ENCODE measurements at regions not wholly inside any gene's neighbourhood (a gene's known extent, or its start where the extent isn't known, plus 50 kb on each side); places are given as distances from the start of the nearest gene placed in this dataset.
A peak's percentile ranks its signal among the peaks of the same experiment; 100 is the strongest.

DNA sequence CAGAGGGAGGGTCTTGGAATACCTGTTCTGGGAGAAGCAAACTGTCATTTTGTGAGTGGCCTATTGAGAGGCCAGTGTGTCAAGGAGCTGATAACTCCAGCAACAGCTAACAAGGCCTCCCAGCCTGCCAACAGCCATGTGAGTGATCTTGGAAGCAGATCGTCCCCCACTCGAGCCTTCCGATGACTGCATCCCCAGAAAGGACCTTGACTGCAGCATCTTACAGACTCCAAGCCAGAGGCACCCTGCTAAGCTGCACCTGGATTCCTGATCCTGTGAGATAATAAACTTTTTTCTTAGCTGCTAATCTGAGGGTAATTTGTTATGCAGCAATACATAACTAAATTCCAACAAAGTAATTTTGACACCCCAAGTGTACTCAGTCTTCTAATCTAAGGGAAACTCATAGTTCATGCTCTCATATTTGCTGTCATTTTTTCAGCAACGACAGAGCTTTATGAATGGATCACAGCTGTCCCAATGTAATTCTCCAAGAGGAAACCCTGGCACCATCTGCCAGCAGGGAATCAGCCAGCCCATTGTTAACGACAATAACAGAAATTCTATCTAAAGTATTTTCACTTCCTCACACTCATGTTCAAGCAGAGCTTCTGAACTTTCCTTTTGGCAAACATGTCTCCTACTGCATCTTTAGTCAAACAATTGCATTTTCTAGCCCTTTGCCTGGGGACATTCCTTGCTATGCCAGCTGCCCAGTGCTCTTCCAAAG, 470.2 kb upstream of the BTBD3 start:
- TF ChIP-seq, protein P1, sequence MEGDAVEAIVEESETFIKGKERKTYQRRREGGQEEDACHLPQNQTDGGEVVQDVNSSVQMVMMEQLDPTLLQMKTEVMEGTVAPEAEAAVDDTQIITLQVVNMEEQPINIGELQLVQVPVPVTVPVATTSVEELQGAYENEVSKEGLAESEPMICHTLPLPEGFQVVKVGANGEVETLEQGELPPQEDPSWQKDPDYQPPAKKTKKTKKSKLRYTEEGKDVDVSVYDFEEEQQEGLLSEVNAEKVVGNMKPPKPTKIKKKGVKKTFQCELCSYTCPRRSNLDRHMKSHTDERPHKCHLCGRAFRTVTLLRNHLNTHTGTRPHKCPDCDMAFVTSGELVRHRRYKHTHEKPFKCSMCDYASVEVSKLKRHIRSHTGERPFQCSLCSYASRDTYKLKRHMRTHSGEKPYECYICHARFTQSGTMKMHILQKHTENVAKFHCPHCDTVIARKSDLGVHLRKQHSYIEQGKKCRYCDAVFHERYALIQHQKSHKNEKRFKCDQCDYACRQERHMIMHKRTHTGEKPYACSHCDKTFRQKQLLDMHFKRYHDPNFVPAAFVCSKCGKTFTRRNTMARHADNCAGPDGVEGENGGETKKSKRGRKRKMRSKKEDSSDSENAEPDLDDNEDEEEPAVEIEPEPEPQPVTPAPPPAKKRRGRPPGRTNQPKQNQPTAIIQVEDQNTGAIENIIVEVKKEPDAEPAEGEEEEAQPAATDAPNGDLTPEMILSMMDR (conservative IDR thresholded peaks at IDR 0.05) = no peak
- Mint-ChIP-seq H3K4me3 (no peak overlapping the region), H3K27ac (ENCODE audit: unreplicated experiment) (peak overlapping the region; percentile 59), H3K27me3 (ENCODE audit: low read depth) (no peaks in the 10 kb centered on the region), H3K4me1 (peaks cover 37% of the 10 kb centered on the region), H3K9me3 (peaks cover 3% of the 10 kb centered on the region), H3K36me3 (ENCODE audit: low read depth) (peaks cover 4% of the 10 kb centered on the region)
- no peak for DNase-seq (ENCODE audit: low read depth, low spot score)

DNA sequence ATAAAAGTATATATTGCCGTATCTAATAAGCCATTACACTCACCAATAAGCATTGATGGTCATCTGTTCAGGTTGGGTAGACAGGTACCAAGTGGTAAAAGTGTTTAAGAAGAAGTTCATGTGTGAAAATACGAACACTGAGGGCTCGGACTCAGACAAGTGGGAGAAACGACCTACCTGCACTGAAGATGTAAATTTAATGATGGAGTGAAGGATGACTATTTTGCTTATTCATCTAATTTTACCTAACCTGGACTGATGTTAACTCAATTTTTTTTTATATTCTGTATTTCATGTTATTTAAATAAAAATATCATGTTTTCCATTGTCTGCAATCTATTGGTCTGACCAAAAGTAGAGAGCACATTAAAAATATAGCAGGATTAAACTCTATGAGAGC, 469.1 kb upstream of the BTBD3 start:
- no peak for DNase-seq (ENCODE audit: low read depth, low spot score)
- H3K4me3 Mint-ChIP-seq = no peak overlapping the region
- peaks cover 37% of the 10 kb centered on the region for H3K4me1 Mint-ChIP-seq
- peaks cover 4% of the 10 kb centered on the region for H3K36me3 Mint-ChIP-seq (ENCODE audit: low read depth)
- TF ChIP-seq, protein P1 (conservative IDR thresholded peaks at IDR 0.05) = no peak
- H3K27me3 Mint-ChIP-seq (ENCODE audit: low read depth) = no peaks in the 10 kb centered on the region
- no peak overlapping the region for H3K27ac Mint-ChIP-seq (ENCODE audit: unreplicated experiment)
- peaks cover 3% of the 10 kb centered on the region for H3K9me3 Mint-ChIP-seq

DNA sequence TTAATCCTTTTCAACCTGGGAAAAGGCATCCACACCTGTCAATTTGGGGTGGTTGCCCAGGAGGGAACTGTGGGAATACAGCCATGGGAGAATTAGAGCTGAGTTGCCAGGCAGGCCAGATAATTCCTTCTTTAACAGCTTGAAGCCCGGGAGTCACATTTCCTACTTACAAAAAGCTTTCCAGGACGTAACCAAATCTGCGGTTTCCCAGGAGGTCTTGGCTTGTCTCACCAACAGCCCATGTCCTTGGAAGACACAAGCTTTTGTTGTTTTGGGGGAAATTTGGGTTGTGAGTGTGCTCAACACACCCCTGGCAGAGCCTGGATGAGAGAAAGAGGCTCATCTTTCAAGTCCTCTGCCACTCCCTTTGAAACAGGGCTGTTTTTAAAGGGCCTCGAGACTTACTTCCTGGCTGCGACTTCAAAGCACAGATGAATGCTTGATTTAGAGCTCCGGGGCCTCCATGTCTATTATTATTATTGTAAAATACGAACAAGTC, 465.9 kb upstream of the BTBD3 start:
- H3K9me3 Mint-ChIP-seq = peaks cover 3% of the 10 kb centered on the region
- H3K4me1 Mint-ChIP-seq = peaks cover 52% of the 10 kb centered on the region
- no peaks in the 10 kb centered on the region for H3K36me3 Mint-ChIP-seq (ENCODE audit: low read depth)
- TF ChIP-seq, protein P1 (conservative IDR thresholded peaks at IDR 0.05) = no peak
- DNase-seq (ENCODE audit: low read depth, low spot score) = no peak
- H3K27me3 Mint-ChIP-seq (ENCODE audit: low read depth) = no peaks in the 10 kb centered on the region
- peak overlapping the region; percentile 97 for H3K27ac Mint-ChIP-seq (ENCODE audit: unreplicated experiment)
- peak overlapping the region; percentile 47 for H3K4me3 Mint-ChIP-seq

DNA sequence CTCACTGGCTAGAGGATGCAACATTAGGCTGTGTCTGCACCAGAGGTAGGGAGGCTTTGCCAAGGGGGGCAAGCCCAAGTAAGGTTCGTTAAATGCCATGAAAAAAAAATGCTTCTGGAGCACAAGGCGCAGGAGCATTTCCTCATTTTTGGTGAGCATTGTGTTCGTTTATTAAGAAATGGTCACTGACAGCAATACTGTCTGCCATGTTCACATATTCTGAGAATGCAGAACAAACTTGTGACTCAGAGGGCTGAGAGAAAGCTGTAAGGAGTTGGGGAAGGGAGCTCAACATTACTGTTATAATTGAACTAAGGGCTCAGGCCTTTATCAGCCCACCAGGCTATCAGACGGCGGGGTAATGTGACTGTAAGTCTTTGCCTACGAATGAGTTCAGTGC, 465.4 kb upstream of the BTBD3 start:
- H3K4me3 Mint-ChIP-seq = no peak overlapping the region
- H3K4me1 Mint-ChIP-seq = peaks cover 52% of the 10 kb centered on the region
- TF ChIP-seq, protein P1 (conservative IDR thresholded peaks at IDR 0.05) = no peak
- peak overlapping the region; percentile 97 for H3K27ac Mint-ChIP-seq (ENCODE audit: unreplicated experiment)
- no peak for DNase-seq (ENCODE audit: low read depth, low spot score)
- H3K9me3 Mint-ChIP-seq = peaks cover 3% of the 10 kb centered on the region
- H3K27me3 Mint-ChIP-seq (ENCODE audit: low read depth) = no peaks in the 10 kb centered on the region
- no peaks in the 10 kb centered on the region for H3K36me3 Mint-ChIP-seq (ENCODE audit: low read depth)

DNA sequence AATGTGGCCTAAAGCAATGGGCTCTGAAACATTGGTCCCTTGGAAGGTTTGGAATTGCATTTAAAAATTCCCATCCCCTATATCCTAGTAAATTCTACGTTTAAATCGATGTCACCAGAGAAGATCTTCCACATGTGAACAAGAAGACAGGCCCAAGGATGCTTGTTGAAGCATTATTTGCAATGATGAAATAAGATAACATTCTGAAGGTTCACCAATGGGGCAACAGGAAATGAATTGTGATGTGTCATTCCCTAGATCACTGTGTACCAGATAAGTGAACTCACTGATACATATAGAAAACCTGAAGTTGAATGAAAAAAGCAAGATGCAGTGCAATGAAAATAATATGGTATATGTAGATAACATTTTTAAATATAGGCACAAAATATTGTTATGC, 464.3 kb upstream of the BTBD3 start:
- Mint-ChIP-seq H3K27me3 (ENCODE audit: low read depth) (no peaks in the 10 kb centered on the region), H3K36me3 (ENCODE audit: low read depth) (no peaks in the 10 kb centered on the region), H3K27ac (ENCODE audit: unreplicated experiment) (no peak overlapping the region), H3K9me3 (peaks cover 4% of the 10 kb centered on the region), H3K4me3 (no peak overlapping the region), H3K4me1 (peaks cover 46% of the 10 kb centered on the region)
- TF ChIP-seq, protein P1 (conservative IDR thresholded peaks at IDR 0.05) = no peak
- DNase-seq (ENCODE audit: low read depth, low spot score) = no peak

Measured in neural crest cell (in vitro differentiated cells).